Naive thymus-derived CD4-positive, alpha-beta T cell (primary cell): ENCODE measurements at regions not wholly inside any gene's neighbourhood (a gene's known extent, or its start where the extent isn't known, plus 50 kb on each side); places are given as distances from the start of the nearest gene placed in this dataset.

Experiments
- ATAC-seq: fragments of 150-1000 bp; cut with Tn5 transposase; 2 replicates; pipeline ENCODE4 v1.10.0; 2021; ENCODE audit warnings: mild to moderate bottlenecking, moderate library complexity
- CTCF ChIA-PET: fragments of 350-600 bp; sonication (Branson Sonifier 250); formaldehyde crosslinking; loops from one replicate; lab custom pipeline; 2021; ENCODE audit warnings: antibody characterized with exemption; lab: Charles Lee
- POLR2A ChIA-PET: fragments of 350-600 bp; sonication (Branson Sonifier 250); formaldehyde crosslinking; loops from one replicate; lab custom pipeline; 2021; ENCODE audit warnings: antibody characterized with exemption, inconsistent platforms; lab: Charles Lee
- DNase-seq, 9 donors: peaks; one replicate each; pipeline versions ENCODE4 v3.0.0 to v3.0.0-alpha.2; 2020 to 2022; ENCODE audit warnings: mixed read lengths in 1 of 9
- H3K27ac ChIP-seq: one replicate; pipeline ENCODE4 v1.7.0; 2013; ENCODE audit warnings: mild to moderate bottlenecking, low read depth, low read length, moderate library complexity
- H3K27me3 ChIP-seq, 2 donors: one replicate each; pipeline ENCODE4 v1.7.0; 2013; ENCODE audit warnings: low read length in 2 of 2, mild to moderate bottlenecking in 2 of 2, moderate library complexity in 2 of 2; ENCODE audit not compliant: control insufficient read depth in 2 of 2, insufficient read depth in 2 of 2
- H3K36me3 ChIP-seq, 3 experiments: 1 replicate in 2 of 3; 2 replicates in 1 of 3; pipeline ENCODE4 v1.7.0; 2013; ENCODE audit warnings: low read length in 3 of 3, mild to moderate bottlenecking in 3 of 3, moderate library complexity in 1 of 3; ENCODE audit not compliant: insufficient read depth in 3 of 3, control insufficient read depth in 2 of 3
- H3K4me1 ChIP-seq, 2 donors: one replicate each; pipeline ENCODE4 v1.7.0; 2013; ENCODE audit warnings: low read length in 2 of 2, mild to moderate bottlenecking in 2 of 2, moderate library complexity in 1 of 2; ENCODE audit not compliant: control insufficient read depth in 2 of 2, insufficient read depth in 2 of 2
- H3K4me3 ChIP-seq: 2 replicates; pipeline ENCODE4 v1.7.0; 2013; ENCODE audit warnings: mild to moderate bottlenecking, low read length
- H3K9me3 ChIP-seq, 3 experiments: 1 replicate in 2 of 3; 2 replicates in 1 of 3; pipeline ENCODE4 v1.7.0; 2013; ENCODE audit warnings: low read length in 3 of 3; ENCODE audit not compliant: control insufficient read depth in 2 of 3
- H3K27ac Mint-ChIP-seq, 9 donors: one replicate each; pipeline ENCODE4 v1.8.0; 2020 to 2022; ENCODE audit warnings: mixed read lengths in 9 of 9, mild to moderate bottlenecking in 8 of 9, moderate library complexity in 5 of 9, inconsistent platforms in 2 of 9
- H3K27me3 Mint-ChIP-seq, 5 donors: one replicate each; pipeline ENCODE4 v1.8.0; 2021 to 2022; ENCODE audit warnings: mixed read lengths in 5 of 5, mild to moderate bottlenecking in 1 of 5
- H3K36me3 Mint-ChIP-seq, 5 donors: one replicate each; pipeline ENCODE4 v1.8.0; 2020 to 2022; ENCODE audit warnings: mixed read lengths in 5 of 5, mild to moderate bottlenecking in 3 of 5, inconsistent platforms in 1 of 5
- H3K4me1 Mint-ChIP-seq, 7 donors: one replicate each; pipeline ENCODE4 v1.8.0; 2020 to 2022; ENCODE audit warnings: mixed read lengths in 7 of 7, mild to moderate bottlenecking in 3 of 7, inconsistent platforms in 1 of 7
- H3K4me3 Mint-ChIP-seq, 10 donors: one replicate each; pipeline ENCODE4 v1.8.0; 2020 to 2022; ENCODE audit warnings: mild to moderate bottlenecking in 10 of 10, mixed read lengths in 10 of 10, moderate library complexity in 6 of 10, inconsistent platforms in 2 of 10
- H3K9me3 Mint-ChIP-seq, 11 donors: one replicate each; pipeline ENCODE4 v1.8.0; 2020 to 2022; ENCODE audit warnings: mixed read lengths in 11 of 11, mild to moderate bottlenecking in 4 of 11, inconsistent platforms in 1 of 11, moderate library complexity in 1 of 11
- intact Hi-C, 2 donors: fragments of 100-400 bp; cut with micrococcal nuclease; formaldehyde crosslinking; loops; one replicate each; pipeline ENCODE4 v1.15.1; 2023

DNA sequence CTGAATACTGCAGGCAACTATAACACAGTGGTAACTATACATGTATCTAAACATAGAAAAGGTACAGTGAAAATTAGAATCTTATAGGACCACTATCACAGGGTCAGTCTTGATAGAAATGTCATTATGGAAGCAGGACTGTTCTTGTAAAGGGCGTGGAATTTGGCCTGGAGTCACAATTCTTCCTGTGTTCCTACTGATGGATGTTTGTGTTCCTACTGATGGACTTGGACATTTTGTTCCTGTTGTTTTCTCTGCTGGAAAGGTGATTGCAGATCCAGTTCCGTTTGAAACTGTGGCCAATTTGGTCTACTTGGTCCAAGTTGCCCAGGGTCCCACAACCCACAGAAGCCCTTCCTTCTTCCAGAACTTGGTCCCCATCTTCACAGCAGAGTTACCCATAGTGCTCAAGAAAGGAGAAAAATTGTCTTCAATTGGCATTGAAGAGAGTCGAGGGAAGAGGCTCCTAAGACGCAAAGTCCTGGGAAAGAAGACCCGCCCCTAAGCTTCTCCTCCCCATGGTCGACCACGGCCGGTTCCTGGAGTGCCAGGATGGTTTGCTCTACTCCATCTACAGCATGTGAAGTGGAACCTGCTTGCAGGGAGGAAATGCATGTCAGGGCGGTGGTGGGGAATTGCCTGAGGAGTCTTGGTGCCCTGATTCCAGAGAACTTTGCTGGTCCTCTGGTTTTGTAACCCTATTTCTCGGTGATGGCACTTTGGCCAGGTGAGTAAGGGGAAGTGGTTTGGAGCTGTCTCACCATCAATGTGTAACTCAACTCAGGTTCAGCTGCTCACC, 102.8 kb upstream of the RAB12 start:
- CTCF ChIA-PET, result no interaction called here
- Mint-ChIP-seq H3K4me1 (no peaks in the 10 kb centered on the region), H3K27ac (no peak overlapping the region), H3K9me3 (peaks cover 0 to 6% (median 0%) of the 10 kb centered on the region in 11 donors), H3K4me3 (no peak overlapping the region), H3K36me3 (no peaks in the 10 kb centered on the region), H3K27me3 (peaks cover 2 to 18% (median 7%) of the 10 kb centered on the region in 5 donors)
- intact Hi-C loops, result no loop called here
- Histone ChIP-seq H3K4me3 (no peak overlapping the region), H3K36me3 (no peaks in the 10 kb centered on the region), H3K4me1 (no peaks in the 10 kb centered on the region), H3K27ac (no peak overlapping the region), H3K9me3 (no peaks in the 10 kb centered on the region), H3K27me3 (no peaks in the 10 kb centered on the region)
- ATAC-seq (no peak), DNase-seq (no peak)
- POLR2A ChIA-PET, result no interaction called here

DNA sequence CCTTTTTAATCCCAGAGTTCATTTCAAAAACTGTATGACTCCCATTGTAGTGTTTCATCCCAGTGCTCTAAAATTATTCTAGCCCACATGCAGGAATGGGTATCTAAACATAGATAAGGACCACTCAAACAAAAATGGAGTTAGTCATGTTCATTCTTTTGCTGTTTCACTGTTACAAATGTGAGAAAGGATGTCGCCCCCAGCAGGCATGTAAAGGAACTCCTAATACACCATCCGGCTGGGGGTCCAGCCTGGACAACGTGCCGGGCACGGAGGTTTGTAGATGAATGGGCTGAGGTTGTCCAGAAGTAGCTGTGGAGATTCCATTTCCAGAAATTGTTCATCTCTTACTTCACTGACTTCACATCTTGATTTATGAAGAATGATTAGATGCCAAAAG, 101.9 kb upstream of the RAB12 start:
- intact Hi-C loops, result no loop called here
- no peak for DNase-seq
- no peaks in the 10 kb centered on the region for H3K27me3 ChIP-seq
- no peak overlapping the region for H3K27ac ChIP-seq
- no peak overlapping the region for H3K27ac Mint-ChIP-seq
- H3K9me3 ChIP-seq, result no peaks in the 10 kb centered on the region
- CTCF ChIA-PET, result no interaction called here
- POLR2A ChIA-PET, result no interaction called here
- H3K9me3 Mint-ChIP-seq, result peaks cover 0 to 6% (median 0%) of the 10 kb centered on the region in 11 donors
- H3K36me3 Mint-ChIP-seq, result no peaks in the 10 kb centered on the region
- no peak overlapping the region for H3K4me3 Mint-ChIP-seq
- no peaks in the 10 kb centered on the region for H3K4me1 Mint-ChIP-seq
- H3K4me3 ChIP-seq, result no peak overlapping the region
- no peak for ATAC-seq
- no peaks in the 10 kb centered on the region for H3K4me1 ChIP-seq
- no peaks in the 10 kb centered on the region for H3K36me3 ChIP-seq
- peaks cover 1 to 17% (median 7%) of the 10 kb centered on the region in 5 donors for H3K27me3 Mint-ChIP-seq

DNA sequence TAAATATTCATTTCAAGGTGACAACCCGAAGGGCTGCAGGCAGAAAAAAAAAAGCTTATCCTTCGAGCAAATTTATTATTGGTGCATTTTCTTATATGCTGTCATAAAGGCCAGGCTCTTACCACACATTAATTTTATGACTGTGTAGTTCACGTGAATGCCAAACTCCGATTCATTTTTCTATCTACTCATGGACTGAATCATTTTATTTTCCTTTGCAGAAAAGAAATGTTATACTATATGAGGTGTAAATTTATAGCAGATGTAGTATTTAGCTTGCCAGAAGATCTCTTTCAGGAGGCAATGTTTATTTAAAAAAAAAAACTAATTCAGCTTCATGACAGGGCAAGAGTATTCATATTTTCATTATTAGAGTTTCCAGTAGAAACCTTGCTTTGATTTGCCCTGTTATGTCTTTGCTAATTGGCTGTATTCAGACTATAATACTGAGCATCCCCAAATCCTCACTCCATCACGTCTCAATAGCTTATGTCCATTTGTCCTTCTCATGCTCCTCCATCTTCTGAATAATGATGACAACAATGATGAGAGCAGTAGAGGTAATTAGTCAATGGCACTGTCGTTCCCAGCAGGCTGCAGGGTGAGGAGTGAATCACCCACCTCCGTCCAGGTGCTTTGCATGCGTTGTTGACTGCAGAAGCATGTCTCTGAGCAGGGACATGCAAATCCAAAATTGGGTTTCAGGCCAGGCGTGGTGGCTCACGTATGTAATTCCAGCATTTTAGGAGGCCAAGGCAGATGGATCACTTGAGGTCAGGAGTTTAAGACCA, 101.1 kb upstream of the RAB12 start:
- no peaks in the 10 kb centered on the region for H3K36me3 Mint-ChIP-seq
- no peak overlapping the region for H3K4me3 Mint-ChIP-seq
- no peaks in the 10 kb centered on the region for H3K9me3 ChIP-seq
- H3K27ac ChIP-seq, result no peak overlapping the region
- H3K27me3 Mint-ChIP-seq, result peaks cover 0 to 16% (median 7%) of the 10 kb centered on the region in 5 donors
- ATAC-seq, result no peak
- intact Hi-C loops, result no loop called here
- ChIA-PET CTCF (no interaction called here), POLR2A (no interaction called here)
- no peaks in the 10 kb centered on the region for H3K27me3 ChIP-seq
- H3K4me1 ChIP-seq, result no peaks in the 10 kb centered on the region
- H3K27ac Mint-ChIP-seq, result no peak overlapping the region
- peaks cover 0 to 6% (median 0%) of the 10 kb centered on the region in 11 donors for H3K9me3 Mint-ChIP-seq
- H3K4me3 ChIP-seq, result no peak overlapping the region
- DNase-seq, result no peak
- no peaks in the 10 kb centered on the region for H3K36me3 ChIP-seq
- H3K4me1 Mint-ChIP-seq, result no peaks in the 10 kb centered on the region

DNA sequence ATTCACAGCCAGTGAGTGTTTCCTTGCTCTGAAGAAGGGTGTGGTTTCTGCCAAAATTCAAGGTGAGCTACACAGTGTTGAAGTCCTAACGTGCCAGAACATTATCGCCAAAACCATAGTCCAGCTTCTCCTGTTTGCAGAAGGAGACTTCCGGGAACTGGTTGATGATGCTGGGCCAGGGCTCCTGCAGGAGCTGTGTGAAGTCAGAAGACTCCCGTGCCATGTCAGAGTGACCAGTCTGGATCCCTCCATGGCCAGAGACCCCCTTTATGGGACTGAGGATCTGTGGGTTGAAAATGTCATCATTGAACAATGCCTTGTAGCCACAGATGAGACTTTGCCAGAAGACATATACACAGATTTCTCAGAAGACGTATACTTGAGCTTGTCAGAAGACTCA, 96.0 kb upstream of the RAB12 start:
- Histone ChIP-seq H3K36me3 (no peaks in the 10 kb centered on the region), H3K4me3 (no peak overlapping the region), H3K27me3 (no peaks in the 10 kb centered on the region), H3K4me1 (no peaks in the 10 kb centered on the region), H3K9me3 (no peaks in the 10 kb centered on the region), H3K27ac (no peak overlapping the region)
- ChIA-PET POLR2A (no interaction called here), CTCF (interaction anchor here (0.6 kb wide), 1 partner anchor 141 kb away, joined by 3 read pairs; no protein-coding TSS in a partner anchor)
- H3K27me3 Mint-ChIP-seq, result peaks cover 1 to 21% (median 9%) of the 10 kb centered on the region in 5 donors
- DNase-seq (no peak), ATAC-seq (no peak)
- no peaks in the 10 kb centered on the region for H3K36me3 Mint-ChIP-seq
- H3K27ac Mint-ChIP-seq, result no peak overlapping the region
- intact Hi-C loops, result no loop called here
- no peaks in the 10 kb centered on the region for H3K4me1 Mint-ChIP-seq
- H3K9me3 Mint-ChIP-seq, result peaks cover 0 to 11% (median 0%) of the 10 kb centered on the region in 11 donors
- H3K4me3 Mint-ChIP-seq, result no peak overlapping the region

DNA sequence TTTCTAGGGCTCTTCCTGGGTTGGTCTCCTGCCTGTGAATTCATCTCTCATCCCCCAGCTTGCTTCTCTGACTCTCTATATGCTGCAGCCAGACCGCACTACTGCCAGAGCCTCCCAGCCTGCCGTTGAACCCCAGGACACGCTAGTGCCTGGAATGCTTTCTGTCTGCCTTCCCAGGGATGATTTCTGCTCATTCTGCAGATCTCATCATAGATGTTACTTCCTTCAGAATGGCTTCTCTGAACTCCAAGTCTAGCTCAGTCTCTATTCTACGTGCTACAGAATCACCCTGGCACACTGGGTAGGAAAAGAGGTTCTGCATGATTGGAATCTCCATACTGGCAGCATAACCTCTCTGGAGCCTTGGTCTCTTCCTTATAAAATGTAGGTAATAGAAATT, 94.8 kb upstream of the RAB12 start:
- Mint-ChIP-seq H3K27me3 (peaks cover 1 to 21% (median 9%) of the 10 kb centered on the region in 5 donors), H3K36me3 (no peaks in the 10 kb centered on the region), H3K9me3 (peaks cover 0 to 7% (median 0%) of the 10 kb centered on the region in 11 donors), H3K27ac (no peak overlapping the region), H3K4me1 (no peaks in the 10 kb centered on the region), H3K4me3 (no peak overlapping the region)
- no peak for DNase-seq
- intact Hi-C loops, result no loop called here
- CTCF ChIA-PET, result no interaction called here
- POLR2A ChIA-PET, result no interaction called here
- Histone ChIP-seq H3K27ac (no peak overlapping the region), H3K9me3 (no peaks in the 10 kb centered on the region), H3K27me3 (no peaks in the 10 kb centered on the region), H3K4me1 (no peaks in the 10 kb centered on the region), H3K4me3 (no peak overlapping the region), H3K36me3 (no peaks in the 10 kb centered on the region)
- ATAC-seq, result no peak

DNA sequence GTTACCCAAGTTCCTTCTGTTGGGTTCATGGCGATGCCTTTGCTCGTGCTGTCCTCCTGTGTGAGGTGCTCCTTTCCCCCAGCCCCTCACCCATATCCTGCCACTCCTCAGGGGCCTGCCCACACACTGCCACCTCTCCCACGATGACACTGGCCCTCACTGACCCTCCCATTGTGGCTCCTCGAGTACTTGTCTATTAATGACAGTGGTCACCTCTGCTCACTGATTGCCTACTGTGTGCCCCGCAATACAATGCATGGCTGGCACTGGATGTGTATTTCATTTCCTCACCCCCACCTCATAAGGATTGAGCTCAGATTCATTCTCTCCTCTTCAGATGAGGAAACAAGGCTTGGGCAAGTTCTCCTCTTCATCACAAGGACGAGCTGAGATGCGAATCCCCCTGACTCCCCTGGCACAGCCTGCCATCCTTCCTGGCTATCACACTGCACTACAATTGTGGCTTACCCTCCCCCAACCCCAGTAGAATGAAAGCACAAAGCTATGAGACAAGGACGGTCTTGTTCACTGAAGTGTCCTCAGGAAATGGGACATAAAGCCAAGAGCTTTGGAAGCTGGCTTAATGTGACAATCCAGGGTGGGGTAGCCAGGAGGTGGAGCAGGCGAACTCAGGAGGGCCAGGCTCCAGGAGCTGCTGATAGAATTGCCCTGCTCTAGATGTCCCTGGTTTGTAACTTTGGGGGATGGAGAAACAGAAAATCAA, 93.9 kb upstream of the RAB12 start:
- H3K27me3 Mint-ChIP-seq, result peaks cover 1 to 21% (median 13%) of the 10 kb centered on the region in 5 donors
- ChIA-PET CTCF (no interaction called here), POLR2A (no interaction called here)
- H3K36me3 Mint-ChIP-seq, result no peaks in the 10 kb centered on the region
- no peak overlapping the region for H3K27ac ChIP-seq
- intact Hi-C loops, result no loop called here
- no peak overlapping the region for H3K27ac Mint-ChIP-seq
- no peak overlapping the region for H3K4me3 Mint-ChIP-seq
- no peak overlapping the region for H3K4me3 ChIP-seq
- H3K4me1 Mint-ChIP-seq, result no peaks in the 10 kb centered on the region
- H3K36me3 ChIP-seq, result no peaks in the 10 kb centered on the region
- no peak for DNase-seq
- no peaks in the 10 kb centered on the region for H3K27me3 ChIP-seq
- H3K4me1 ChIP-seq, result no peaks in the 10 kb centered on the region
- H3K9me3 ChIP-seq, result peaks cover 0 to 2% (median 0%) of the 10 kb centered on the region in 3 experiments
- H3K9me3 Mint-ChIP-seq, result peaks cover 0 to 8% (median 3%) of the 10 kb centered on the region in 11 donors
- ATAC-seq, result no peak
